Progenitor cell of endocrine pancreas (in vitro differentiated cells): ENCODE measurements at regions not wholly inside any gene's neighbourhood (a gene's known extent, or its start where the extent isn't known, plus 50 kb on each side); places are given as distances from the start of the nearest gene placed in this dataset.

Experiments
- DNase-seq: peaks from one replicate; pipeline ENCODE4 v3.0.0; 2021; ENCODE audit warnings: low spot score; ENCODE audit not compliant: unreplicated experiment
- H3K27ac Mint-ChIP-seq: 2 replicates; pipeline ENCODE4 v1.8.0; 2021; ENCODE audit warnings: mild to moderate bottlenecking, moderate library complexity, mixed read lengths
- H3K27me3 Mint-ChIP-seq: 2 replicates; pipeline ENCODE4 v1.8.0; 2021; ENCODE audit warnings: mixed read lengths
- H3K36me3 Mint-ChIP-seq: 2 replicates; pipeline ENCODE4 v1.8.0; 2022; ENCODE audit warnings: mixed read lengths; ENCODE audit not compliant: insufficient read depth
- H3K4me1 Mint-ChIP-seq: 2 replicates; pipeline ENCODE4 v1.8.0; 2021; ENCODE audit warnings: low read depth, mixed read lengths
- H3K4me3 Mint-ChIP-seq: 2 replicates; pipeline ENCODE4 v1.8.0; 2021; ENCODE audit warnings: low read depth, mild to moderate bottlenecking, moderate library complexity, mixed read lengths
- H3K9me3 Mint-ChIP-seq: 2 replicates; pipeline ENCODE4 v1.8.0; 2021; ENCODE audit warnings: low read depth, mixed read lengths
- CTCF ChIP-seq: fragments of 200-600 bp; sonication (generic); IDR thresholded peaks from one replicate; pipeline ENCODE4 v1.5.0; 2021; ENCODE audit warnings: antibody characterized with exemption, mild to moderate bottlenecking; ENCODE audit not compliant: unreplicated experiment

- no peak overlapping the region for H3K4me3 Mint-ChIP-seq
- TF ChIP-seq CTCF = no peak
- peaks cover 18% of the 10 kb centered on the region for H3K27me3 Mint-ChIP-seq
- no peaks in the 10 kb centered on the region for H3K9me3 Mint-ChIP-seq
- DNase-seq = no peak
- H3K36me3 Mint-ChIP-seq = no peaks in the 10 kb centered on the region
- no peaks in the 10 kb centered on the region for H3K4me1 Mint-ChIP-seq
- no peak overlapping the region for H3K27ac Mint-ChIP-seq
These were observed 291.9 kb upstream of the AJAP1 start for GRCh38 chr1:4362314-4363044.

GRCh38 chr1:4366091-4366490, 288.3 kb upstream of the AJAP1 start:
- TF ChIP-seq CTCF = no peak
- DNase-seq = no peak
- Mint-ChIP-seq H3K36me3 (no peaks in the 10 kb centered on the region), H3K4me3 (no peak overlapping the region), H3K27me3 (peaks cover 6% of the 10 kb centered on the region), H3K27ac (no peak overlapping the region), H3K9me3 (no peaks in the 10 kb centered on the region), H3K4me1 (no peaks in the 10 kb centered on the region)

- Mint-ChIP-seq H3K9me3 (no peaks in the 10 kb centered on the region), H3K4me3 (no peak overlapping the region), H3K4me1 (no peaks in the 10 kb centered on the region), H3K27ac (no peak overlapping the region), H3K27me3 (no peaks in the 10 kb centered on the region), H3K36me3 (no peaks in the 10 kb centered on the region)
- DNase-seq = no peak
- TF ChIP-seq CTCF = no peak
These were observed 287.1 kb upstream of the AJAP1 start for GRCh38 chr1:4367230-4367777.

GRCh38 chr1:4369335-4369734, 285.1 kb upstream of the AJAP1 start:
- no peak overlapping the region for H3K4me3 Mint-ChIP-seq
- no peaks in the 10 kb centered on the region for H3K4me1 Mint-ChIP-seq
- no peak for DNase-seq
- peaks cover under 1% of the 10 kb centered on the region for H3K27me3 Mint-ChIP-seq
- H3K27ac Mint-ChIP-seq = no peak overlapping the region
- H3K36me3 Mint-ChIP-seq = no peaks in the 10 kb centered on the region
- no peak for TF ChIP-seq CTCF
- H3K9me3 Mint-ChIP-seq = peaks cover 9% of the 10 kb centered on the region

GRCh38 chr1:4371849-4372248, 282.6 kb upstream of the AJAP1 start:
- peaks cover 6% of the 10 kb centered on the region for H3K27me3 Mint-ChIP-seq

More at GRCh38 chr1:4371849-4372248, 282.6 kb upstream of the AJAP1 start:
- Mint-ChIP-seq H3K36me3 (no peaks in the 10 kb centered on the region), H3K4me3 (no peak overlapping the region), H3K9me3 (peaks cover 12% of the 10 kb centered on the region), H3K4me1 (no peaks in the 10 kb centered on the region), H3K27ac (no peak overlapping the region)
- TF ChIP-seq CTCF = no peak
- no peak for DNase-seq
